ELF-1 (cell line): ENCODE measurements at regions not wholly inside any gene's neighbourhood (a gene's known extent, or its start where the extent isn't known, plus 50 kb on each side); places are given as distances from the start of the nearest gene placed in this dataset.

ENCODE experiments used
- DNase-seq: peaks from one replicate; pipeline ENCODE4 v3.0.0-alpha.2; 2016; ENCODE audit warnings: low read depth, low spot score

GRCh38 chr5:172569861-172570558, 71.1 kb upstream of the NEURL1B start:
- DNase-seq, result peak; percentile 84

GRCh38 chr5:172568308-172568910, 72.7 kb upstream of the NEURL1B start:
- no peak for DNase-seq

- no peak for DNase-seq
These were observed 73.2 kb upstream of the NEURL1B start for GRCh38 chr5:172567843-172568242.

GRCh38 chr5:172567294-172567693, 73.8 kb upstream of the NEURL1B start:
- no peak for DNase-seq

- DNase-seq, result no peak
These were observed 75.0 kb upstream of the NEURL1B start for GRCh38 chr5:172565931-172566665.

- DNase-seq, result no peak
These were observed 75.6 kb upstream of the NEURL1B start for GRCh38 chr5:172565455-172565854.

- no peak for DNase-seq
These were observed 76.2 kb upstream of the NEURL1B start for GRCh38 chr5:172564883-172565282.

- DNase-seq, result no peak
These were observed 76.9 kb upstream of the NEURL1B start for GRCh38 chr5:172564188-172564587.

GRCh38 chr5:172562443-172562842, 78.6 kb upstream of the NEURL1B start:
- DNase-seq, result no peak

- DNase-seq, result no peak
These were observed 79.9 kb upstream of the NEURL1B start for GRCh38 chr5:172561151-172561550.

GRCh38 chr5:172559004-172559932, 81.8 kb upstream of the NEURL1B start:
- DNase-seq, result no peak

GRCh38 chr5:172558076-172558976, 82.7 kb upstream of the NEURL1B start:
- DNase-seq, result no peak

- DNase-seq, result no peak
These were observed 84.0 kb upstream of the NEURL1B start for GRCh38 chr5:172556971-172557461.

- no peak for DNase-seq
These were observed 84.8 kb upstream of the NEURL1B start for GRCh38 chr5:172556262-172556661.

- no peak for DNase-seq
These were observed 86.5 kb upstream of the NEURL1B start for GRCh38 chr5:172554562-172554961.

GRCh38 chr5:172553903-172554302, 87.2 kb upstream of the NEURL1B start:
- no peak for DNase-seq

GRCh38 chr5:172553167-172553566, 87.9 kb upstream of the NEURL1B start:
- DNase-seq, result no peak

GRCh38 chr5:172550996-172551395, 90.1 kb upstream of the NEURL1B start:
- no peak for DNase-seq

- no peak for DNase-seq
These were observed 90.8 kb upstream of the NEURL1B start for GRCh38 chr5:172550096-172550765.

GRCh38 chr5:172549696-172550095, 91.4 kb upstream of the NEURL1B start:
- DNase-seq, result peak; percentile 23
